Liver (tissue), 7 donors: ENCODE measurements at regions not wholly inside any gene's neighbourhood (a gene's known extent, or its start where the extent isn't known, plus 50 kb on each side); places are given as distances from the start of the nearest gene placed in this dataset.

Source experiments
- DNase-seq: peaks from one replicate; pipeline ENCODE4 v3.0.0-alpha.2; 2017; ENCODE audit warnings: low spot score
- H3K27ac ChIP-seq, 2 donors: one replicate each; pipeline ENCODE4 v1.7.0; 2013; ENCODE audit warnings: inconsistent platforms in 2 of 2, low read length in 2 of 2, control low read depth in 1 of 2, low read depth in 1 of 2, mild to moderate bottlenecking in 1 of 2
- H3K27me3 ChIP-seq, 4 donors: one replicate each; pipeline versions ENCODE4 v1.6.1 to v1.7.0; 2013; ENCODE audit warnings: low read length in 3 of 4, inconsistent platforms in 1 of 4, mild to moderate bottlenecking in 1 of 4, moderate library complexity in 1 of 4; ENCODE audit not compliant: control insufficient read depth in 4 of 4, insufficient read depth in 4 of 4
- H3K36me3 ChIP-seq, 4 donors: one replicate each; pipeline versions ENCODE4 v1.6.1 to v1.7.0; 2013; ENCODE audit warnings: low read length in 3 of 4, mild to moderate bottlenecking in 3 of 4, low read depth in 1 of 4, moderate library complexity in 1 of 4; ENCODE audit not compliant: control insufficient read depth in 4 of 4, insufficient read depth in 3 of 4
- H3K4me1 ChIP-seq, 4 donors: one replicate each; pipeline versions ENCODE4 v1.6.1 to v1.7.0; 2013; ENCODE audit warnings: low read length in 3 of 4, mild to moderate bottlenecking in 3 of 4, moderate library complexity in 1 of 4; ENCODE audit not compliant: control insufficient read depth in 4 of 4, insufficient read depth in 4 of 4
- H3K4me3 ChIP-seq, 3 donors: one replicate each; pipeline versions ENCODE4 v1.6.1 to v1.7.0; 2013; ENCODE audit warnings: low read length in 3 of 3, control low read depth in 1 of 3, low read depth in 1 of 3, mild to moderate bottlenecking in 1 of 3
- H3K9ac ChIP-seq, 2 donors: one replicate each; pipeline ENCODE4 v1.7.0; 2013; ENCODE audit warnings: low read length in 2 of 2, mild to moderate bottlenecking in 2 of 2, moderate library complexity in 2 of 2, control low read depth in 1 of 2, low read depth in 1 of 2
- H3K9me3 ChIP-seq, 4 donors: one replicate each; pipeline versions ENCODE4 v1.6.1 to v1.7.0; 2013; ENCODE audit warnings: low read length in 3 of 4; ENCODE audit not compliant: control insufficient read depth in 4 of 4
- ATF3 ChIP-seq: IDR thresholded peaks from 2 replicates; pipeline ENCODE4 v1.6.1; 2016; ENCODE audit warnings: antibody characterized with exemption
- NR2F2 ChIP-seq: IDR thresholded peaks from 2 replicates; pipeline ENCODE4 v1.6.1; 2016; ENCODE audit warnings: antibody characterized with exemption
- WGBS: extraction: QIAGEN DNeasy Blood & Tissue Kit; methylation state at CpG from one replicate; pipeline ENCODE4 v1.1.7; 2013; 5-methylcytosine and 5-hydroxymethylcytosine counted together
- donor health status: healthy.
- donor health status: healthy.
- donor health status: healthy.
- donor health status: healthy.

- no peak overlapping the region for H3K4me3 ChIP-seq
- no peak overlapping the region for H3K9ac ChIP-seq
- WGBS, result 97% methylated on average over 1 of the region's 1 CpG
- TF ChIP-seq NR2F2, result no peak
- TF ChIP-seq ATF3, result no peak
- no peaks in the 10 kb centered on the region for H3K27me3 ChIP-seq
- H3K4me1 ChIP-seq, result no peaks in the 10 kb centered on the region
- H3K27ac ChIP-seq, result no peak overlapping the region
- H3K36me3 ChIP-seq, result peaks cover 1 to 26% (median 13%) of the 10 kb centered on the region in 4 donors
- H3K9me3 ChIP-seq, result no peaks in the 10 kb centered on the region
- DNase-seq, result no peak
Observed at GRCh38 chr5:146284016-146284415, 54.6 kb upstream of the POU4F3 start.
